ENCODE measurements at regions not wholly inside any gene's neighbourhood (a gene's known extent, or its start where the extent isn't known, plus 50 kb on each side); places are given as distances from the start of the nearest gene placed in this dataset.

GRCh38 chr3:1955750-1956149 is 142.9 kb upstream of the CNTN4 start:
- DNase-seq: no peak

- DNase-seq: no peak
These were observed 138.2 kb upstream of the CNTN4 start for GRCh38 chr3:1960506-1960905.

GRCh38 chr3:1962396-1963088 is 136.1 kb upstream of the CNTN4 start:
- no peak for DNase-seq

- no peak for DNase-seq
These were observed 134.8 kb upstream of the CNTN4 start for GRCh38 chr3:1963896-1964295.

GRCh38 chr3:1967525-1967924 is 131.1 kb upstream of the CNTN4 start:
- DNase-seq: no peak

GRCh38 chr3:1969281-1969680 is 129.4 kb upstream of the CNTN4 start:
- no peak for DNase-seq

GRCh38 chr3:1971780-1972179 is 126.9 kb upstream of the CNTN4 start:
- no peak for DNase-seq

GRCh38 chr3:1979961-1980615 is 118.6 kb upstream of the CNTN4 start:
- no peak for DNase-seq

- no peak for DNase-seq
These were observed 110.7 kb upstream of the CNTN4 start for GRCh38 chr3:1987980-1988379.

GRCh38 chr3:1998739-1999138 is 99.9 kb upstream of the CNTN4 start:
- no peak for DNase-seq

GRCh38 chr3:2001306-2002108 is 97.2 kb upstream of the CNTN4 start:
- no peak for DNase-seq

GRCh38 chr3:2023959-2024358 is 74.7 kb upstream of the CNTN4 start:
- peak; percentile 22 for DNase-seq

- no peak for DNase-seq
These were observed 74.0 kb upstream of the CNTN4 start for GRCh38 chr3:2024713-2025112.

GRCh38 chr3:2029559-2029958 is 69.1 kb upstream of the CNTN4 start:
- no peak for DNase-seq

GRCh38 chr3:2036076-2036475 is 62.6 kb upstream of the CNTN4 start:
- no peak for DNase-seq

GRCh38 chr3:2041931-2042330 is 56.7 kb upstream of the CNTN4 start:
- DNase-seq: no peak

Data from femur (tissue), 1 donor.